CD14-positive monocyte (primary cell): ENCODE measurements at regions not wholly inside any gene's neighbourhood (a gene's known extent, or its start where the extent isn't known, plus 50 kb on each side); places are given as distances from the start of the nearest gene placed in this dataset.

ENCODE experiments used
- DNase-seq, 3 donors: peaks; one replicate each; pipeline ENCODE4 v3.0.0-alpha.2; 2011 to 2022
- H2AFZ ChIP-seq: 2 replicates; pipeline ENCODE4 v1.6.0; 2012; ENCODE audit warnings: mild to moderate bottlenecking, low read depth, low read length, inconsistent platforms; ENCODE audit not compliant: insufficient read depth, poor library complexity, severe bottlenecking
- H3K27ac ChIP-seq, 2 donors: 1 replicate in 1 of 2; 2 replicates in 1 of 2; pipeline ENCODE4 v1.5.1; 2012 to 2013; ENCODE audit warnings: low read length in 2 of 2, control low read depth in 1 of 2, inconsistent platforms in 1 of 2, low read depth in 1 of 2, mild to moderate bottlenecking in 1 of 2
- H3K27me3 ChIP-seq, 2 donors: one replicate each; pipeline versions ENCODE4 v1.6.0 to v1.6.1; 2011 to 2013; ENCODE audit warnings: low read length in 2 of 2; ENCODE audit not compliant: control insufficient read depth in 2 of 2, insufficient read depth in 2 of 2
- H3K36me3 ChIP-seq, 2 donors: replicated peaks in 1 of 2; 1 replicate in 1 of 2; 2 replicates in 1 of 2; pipeline versions ENCODE4 v1.5.1 to v1.6.1; 2012 to 2013; ENCODE audit warnings: low read length in 2 of 2, control low read depth in 1 of 2, inconsistent platforms in 1 of 2, mild to moderate bottlenecking in 1 of 2; ENCODE audit not compliant: insufficient read depth in 2 of 2, control insufficient read depth in 1 of 2
- H3K4me1 ChIP-seq, 2 donors: 1 replicate in 1 of 2; 2 replicates in 1 of 2; pipeline versions ENCODE4 v1.5.1 to v1.6.1; 2012 to 2013; ENCODE audit warnings: low read length in 2 of 2, control low read depth in 1 of 2, inconsistent platforms in 1 of 2, mild to moderate bottlenecking in 1 of 2, moderate library complexity in 1 of 2; ENCODE audit not compliant: insufficient read depth in 2 of 2, control insufficient read depth in 1 of 2
- H3K4me2 ChIP-seq: replicated peaks from 2 replicates; pipeline ENCODE3; 2012; ENCODE audit warnings: low read length, moderate library complexity, mild to moderate bottlenecking; ENCODE audit not compliant: poor library complexity, severe bottlenecking; ENCODE audit errors: extremely low read depth
- H3K4me3 ChIP-seq, 3 experiments: fragments of 200-600 bp in 1 of 3; sonication (generic) in 1 of 3; replicated peaks in 1 of 3; 1 replicate in 2 of 3; 2 replicates in 1 of 3; pipeline ENCODE4 v1.5.1; 2011 to 2013; ENCODE audit warnings: low read length in 3 of 3, mild to moderate bottlenecking in 3 of 3, control low read depth in 2 of 3, low read depth in 2 of 3, inconsistent platforms in 1 of 3, moderate library complexity in 1 of 3
- H3K79me2 ChIP-seq: 2 replicates; pipeline ENCODE4 v1.6.0; 2012; ENCODE audit warnings: mild to moderate bottlenecking, control low read depth, inconsistent platforms, low read length, moderate library complexity; ENCODE audit not compliant: insufficient read depth
- H3K9ac ChIP-seq: 2 replicates; pipeline ENCODE4 v1.6.0; 2017; ENCODE audit warnings: low read length, mild to moderate bottlenecking; ENCODE audit not compliant: insufficient read depth, poor library complexity, severe bottlenecking
- H3K9me3 ChIP-seq, 2 donors: replicated peaks in 1 of 2; 1 replicate in 1 of 2; 2 replicates in 1 of 2; pipeline versions ENCODE4 v1.5.1 to v1.6.1; 2012 to 2013; ENCODE audit warnings: low read length in 2 of 2, control low read depth in 1 of 2; ENCODE audit not compliant: control insufficient read depth in 1 of 2, insufficient read depth in 1 of 2
- H4K20me1 ChIP-seq: 2 replicates; pipeline ENCODE4 v1.6.0; 2012; ENCODE audit warnings: mild to moderate bottlenecking, low read length, control low read depth, moderate library complexity; ENCODE audit not compliant: insufficient read depth
- H3K27ac Mint-ChIP-seq, 7 donors: one replicate each; pipeline ENCODE4 v1.8.0; 2020; ENCODE audit warnings: mild to moderate bottlenecking in 7 of 7, mixed read lengths in 7 of 7, moderate library complexity in 6 of 7, inconsistent platforms in 2 of 7
- H3K27me3 Mint-ChIP-seq, 3 donors: one replicate each; pipeline ENCODE4 v1.8.0; 2021 to 2022; ENCODE audit warnings: low read depth in 3 of 3, mild to moderate bottlenecking in 3 of 3, mixed read lengths in 3 of 3, moderate library complexity in 3 of 3, inconsistent platforms in 1 of 3
- H3K36me3 Mint-ChIP-seq, 2 donors: one replicate each; pipeline ENCODE4 v1.8.0; 2020; ENCODE audit warnings: mixed read lengths in 2 of 2, inconsistent platforms in 1 of 2, mild to moderate bottlenecking in 1 of 2
- H3K4me1 Mint-ChIP-seq: one replicate; pipeline ENCODE4 v1.8.0; 2020; ENCODE audit warnings: mild to moderate bottlenecking, mixed read lengths
- H3K4me3 Mint-ChIP-seq, 2 donors: one replicate each; pipeline ENCODE4 v1.8.0; 2020; ENCODE audit warnings: mild to moderate bottlenecking in 2 of 2, mixed read lengths in 2 of 2, moderate library complexity in 1 of 2
- H3K9me3 Mint-ChIP-seq, 7 donors: one replicate each; pipeline ENCODE4 v1.8.0; 2020 to 2022; ENCODE audit warnings: mixed read lengths in 7 of 7, mild to moderate bottlenecking in 6 of 7, moderate library complexity in 6 of 7, inconsistent platforms in 2 of 7
- CTCF ChIP-seq: fragments of 200-600 bp; IDR thresholded peaks from one replicate; pipeline ENCODE4 v1.8.0; 2022; ENCODE audit warnings: antibody characterized with exemption, mild to moderate bottlenecking
- WGBS: methylation state at CpG from one replicate; pipeline ENCODE4 v1.1.5; 2013; ENCODE audit warnings: missing lambda C conversion rate; ENCODE audit not compliant: insufficient coverage; 5-methylcytosine and 5-hydroxymethylcytosine counted together
- intact Hi-C, 2 donors: fragments of 100-400 bp; cut with micrococcal nuclease; formaldehyde crosslinking; loops; one replicate each; pipeline versions ENCODE4 v1.15.0 to v1.15.1; 2023

GRCh38 chr17:77618173-77618572, 340.3 kb upstream of the TNRC6C start:
- H4K20me1 ChIP-seq, result no peaks in the 10 kb centered on the region
- H3K4me1 ChIP-seq, result no peaks in the 10 kb centered on the region
- H3K27ac Mint-ChIP-seq, result no peak overlapping the region
- H3K9ac ChIP-seq, result no peak overlapping the region
- 68% methylated on average over 6 of the region's 7 CpGs for WGBS
- no peaks in the 10 kb centered on the region for H3K9me3 ChIP-seq
- H3K4me3 Mint-ChIP-seq, result no peak overlapping the region
- TF ChIP-seq CTCF, result no peak
- H3K4me1 Mint-ChIP-seq, result peaks cover 2% of the 10 kb centered on the region
- no peak for DNase-seq
- no peak overlapping the region for H3K4me3 ChIP-seq
- H3K36me3 Mint-ChIP-seq, result no peaks in the 10 kb centered on the region
- peaks cover 3 to 7% (median 6%) of the 10 kb centered on the region in 3 donors for H3K27me3 Mint-ChIP-seq
- no peak overlapping the region for H3K4me2 ChIP-seq
- H3K27ac ChIP-seq, result no peak overlapping the region
- no peak overlapping the region for H2AFZ ChIP-seq
- peaks cover 0 to 10% (median 3%) of the 10 kb centered on the region in 7 donors for H3K9me3 Mint-ChIP-seq
- H3K27me3 ChIP-seq, result no peaks in the 10 kb centered on the region
- H3K79me2 ChIP-seq, result no peaks in the 10 kb centered on the region
- no peaks in the 10 kb centered on the region for H3K36me3 ChIP-seq
- intact Hi-C loops, result no loop called here

- Mint-ChIP-seq H3K4me3 (no peak overlapping the region), H3K36me3 (no peaks in the 10 kb centered on the region), H3K27ac (no peak overlapping the region), H3K4me1 (peaks cover 2% of the 10 kb centered on the region), H3K9me3 (peaks cover 0 to 10% (median 3%) of the 10 kb centered on the region in 7 donors), H3K27me3 (peaks cover 2 to 7% (median 6%) of the 10 kb centered on the region in 3 donors)
- Histone ChIP-seq H3K79me2 (no peaks in the 10 kb centered on the region), H3K36me3 (no peaks in the 10 kb centered on the region), H2AFZ (no peak overlapping the region), H4K20me1 (no peaks in the 10 kb centered on the region), H3K4me3 (no peak overlapping the region), H3K9ac (no peak overlapping the region), H3K4me1 (no peaks in the 10 kb centered on the region), H3K9me3 (no peaks in the 10 kb centered on the region), H3K27me3 (no peaks in the 10 kb centered on the region), H3K27ac (no peak overlapping the region), H3K4me2 (no peak overlapping the region)
- DNase-seq, result no peak
- 97% methylated on average over 10 of the region's 11 CpGs for WGBS
- TF ChIP-seq CTCF, result no peak
- intact Hi-C loops, result no loop called here
Measured at GRCh38 chr17:77618731-77619130, 339.8 kb upstream of the TNRC6C start.
